GM21423 (cell line): ENCODE measurements at regions not wholly inside any gene's neighbourhood (a gene's known extent, or its start where the extent isn't known, plus 50 kb on each side); places are given as distances from the start of the nearest gene placed in this dataset.
"Not testable (repeated sequence)": the region's sequence is repeated elsewhere in the genome, so short reads cannot be mapped to it uniquely, and the experiment has no call there.

Source experiments
- ATAC-seq: cut with Tn5 transposase; IDR thresholded peaks from one replicate; pipeline ENCODE4 v1.9.1; 2021; ENCODE audit warnings: mild to moderate bottlenecking, moderate library complexity; ENCODE audit not compliant: unreplicated experiment

- no peak for ATAC-seq
Measured at GRCh38 chr2:43075054-43075593, 151.3 kb downstream of the ZFP36L2 start.

DNA sequence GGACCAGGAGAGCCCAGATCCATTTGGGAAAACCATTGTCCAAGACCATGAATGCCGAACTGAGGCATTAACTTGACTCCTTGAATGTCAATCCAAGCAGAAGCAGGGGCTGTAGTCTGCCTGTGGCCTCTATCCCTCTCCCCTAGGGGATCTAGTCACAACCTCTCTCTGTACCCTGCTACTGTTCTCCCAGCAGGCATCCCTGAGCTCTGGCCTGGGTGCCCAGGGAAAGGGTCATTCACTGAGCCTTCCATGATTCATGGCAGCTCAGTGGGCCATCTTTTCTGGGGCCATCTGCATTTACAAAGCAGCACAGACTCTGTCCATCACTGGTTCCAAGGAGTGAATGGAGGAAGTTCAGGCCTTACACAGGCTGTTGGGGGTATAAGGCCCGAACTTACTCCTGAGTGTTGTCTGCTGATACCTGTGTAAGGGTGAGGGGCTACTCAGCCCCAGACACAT lies 151.8 kb downstream of the ZFP36L2 start:
- ATAC-seq, result no peak

DNA sequence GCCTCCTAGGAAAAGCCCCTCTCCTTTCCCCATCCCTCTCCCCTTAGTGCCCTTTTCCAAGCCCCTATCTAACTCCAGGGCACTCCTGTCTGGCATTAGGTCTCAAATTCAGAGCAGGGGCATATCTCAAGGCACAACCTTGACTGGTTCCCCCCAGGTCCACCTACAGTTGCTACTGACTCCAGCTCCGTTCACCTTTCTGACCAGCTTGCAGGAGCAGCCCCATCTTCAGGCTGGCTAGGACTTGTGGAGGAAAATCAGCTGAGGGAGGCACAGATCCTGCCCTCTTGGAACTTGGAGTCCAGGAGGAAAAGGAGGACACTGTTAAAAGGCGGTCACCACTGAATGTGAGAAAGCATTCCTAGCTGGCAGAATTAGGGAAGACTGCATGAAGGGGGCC lies 152.4 kb downstream of the ZFP36L2 start:
- ATAC-seq, result no peak

GRCh38 chr2:43073401-43073825 lies 153.0 kb downstream of the ZFP36L2 start:
- no peak for ATAC-seq

DNA sequence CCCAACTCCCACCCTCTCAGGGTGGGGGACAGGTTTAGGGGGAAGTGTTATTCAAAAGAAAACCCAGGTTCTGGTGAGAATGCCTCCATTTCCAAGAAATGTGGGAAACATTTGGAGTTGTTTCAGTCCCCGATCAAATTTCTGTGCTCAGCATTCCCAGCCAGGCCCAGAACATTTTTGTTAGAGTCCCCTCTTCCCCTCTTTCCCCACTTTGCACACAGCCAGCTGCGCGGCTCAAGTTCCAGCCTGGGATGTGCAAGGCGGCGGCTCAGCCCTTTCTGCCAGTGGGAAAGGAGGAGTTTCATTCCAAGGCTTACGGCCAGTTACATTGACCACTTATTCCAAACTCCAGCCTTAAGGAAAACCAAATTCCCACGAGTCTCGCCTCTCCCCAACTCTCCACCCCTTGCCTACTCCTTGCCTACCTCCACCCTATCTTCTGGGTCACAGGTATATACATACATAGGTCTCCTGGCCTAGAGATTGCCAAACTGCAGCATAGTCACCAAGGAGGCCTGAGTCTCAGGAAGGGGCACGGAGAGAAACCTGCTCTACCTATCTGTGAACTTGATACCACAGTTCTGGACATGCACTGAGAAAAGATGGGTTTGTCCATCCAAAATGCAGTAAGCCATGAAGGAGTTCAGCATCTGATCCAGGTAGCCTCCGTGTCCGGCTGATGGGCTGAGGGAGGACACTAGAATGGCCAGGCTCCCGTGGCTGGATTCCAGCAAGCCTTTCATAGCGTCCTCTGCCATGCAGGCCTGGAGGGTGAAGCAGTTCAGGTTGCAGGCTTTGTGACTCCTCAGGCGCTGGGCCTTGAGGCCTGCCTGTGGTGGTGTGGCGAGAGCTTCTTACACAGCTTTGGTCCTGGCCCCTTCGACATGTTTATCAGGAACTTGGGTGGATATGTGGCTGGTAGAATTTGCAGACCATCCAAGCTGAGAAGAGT lies 154.5 kb downstream of the ZFP36L2 start:
- ATAC-seq, result no peak

DNA sequence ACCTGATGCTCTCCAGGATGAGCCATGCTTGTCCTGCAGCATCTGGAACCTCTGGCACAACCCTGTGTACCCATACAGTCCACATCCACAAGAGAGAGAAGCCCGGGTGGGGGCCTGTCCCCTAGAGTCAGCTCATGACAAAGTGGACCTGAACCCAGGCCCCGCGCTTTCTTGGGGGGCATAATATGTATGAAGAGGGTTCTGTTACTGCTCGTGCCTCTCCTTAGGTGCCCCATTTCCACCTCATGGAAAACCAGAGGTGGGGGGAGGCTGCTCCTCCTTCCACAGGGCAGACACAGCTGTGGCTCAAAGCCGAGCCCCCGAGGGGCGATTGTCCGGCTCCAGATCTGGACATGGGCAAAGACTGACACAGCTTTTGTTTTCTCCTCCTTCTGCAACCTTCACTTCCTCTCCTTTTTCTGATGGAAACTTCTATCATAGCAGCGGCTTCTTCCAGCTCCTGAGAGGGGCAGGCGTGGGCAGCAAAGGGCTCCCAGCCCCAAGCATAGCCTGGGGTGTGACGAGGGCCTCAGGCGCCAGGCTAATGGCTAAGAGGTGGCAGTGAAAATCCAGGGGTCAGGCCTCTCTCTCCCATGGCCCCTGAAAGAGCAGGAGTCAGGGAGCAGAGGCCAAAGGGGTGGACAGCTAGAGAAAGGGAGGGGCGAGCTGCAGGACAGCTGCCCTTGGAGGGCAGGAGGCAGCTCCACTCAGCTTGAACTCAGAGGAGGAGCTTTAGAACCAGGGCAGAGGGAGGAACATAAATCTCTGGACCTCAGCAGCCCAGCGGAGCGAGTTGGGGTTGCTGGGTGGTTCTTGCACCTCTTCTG lies 155.5 kb downstream of the ZFP36L2 start:
- ATAC-seq, result no peak

DNA sequence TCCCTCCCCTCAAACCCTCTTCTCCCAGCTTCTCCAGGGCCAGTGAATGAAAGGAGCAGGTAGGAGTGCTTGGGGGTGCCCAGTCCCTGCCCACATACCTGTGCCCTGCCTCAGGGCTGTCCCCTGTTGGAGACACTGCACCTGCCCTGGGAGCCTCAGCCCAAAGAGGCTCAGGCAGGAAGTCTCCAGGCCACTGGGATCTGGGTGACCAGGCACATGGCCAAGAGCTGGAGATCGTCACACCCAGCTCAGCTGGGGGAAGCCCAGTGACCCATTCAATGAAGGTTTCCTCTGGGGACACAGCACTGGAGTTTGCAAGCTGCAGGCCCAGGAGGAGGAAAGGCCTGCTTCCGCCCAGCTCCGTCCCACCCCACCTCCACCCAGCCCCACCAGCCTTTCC lies 156.4 kb downstream of the ZFP36L2 start:
- no peak for ATAC-seq

DNA sequence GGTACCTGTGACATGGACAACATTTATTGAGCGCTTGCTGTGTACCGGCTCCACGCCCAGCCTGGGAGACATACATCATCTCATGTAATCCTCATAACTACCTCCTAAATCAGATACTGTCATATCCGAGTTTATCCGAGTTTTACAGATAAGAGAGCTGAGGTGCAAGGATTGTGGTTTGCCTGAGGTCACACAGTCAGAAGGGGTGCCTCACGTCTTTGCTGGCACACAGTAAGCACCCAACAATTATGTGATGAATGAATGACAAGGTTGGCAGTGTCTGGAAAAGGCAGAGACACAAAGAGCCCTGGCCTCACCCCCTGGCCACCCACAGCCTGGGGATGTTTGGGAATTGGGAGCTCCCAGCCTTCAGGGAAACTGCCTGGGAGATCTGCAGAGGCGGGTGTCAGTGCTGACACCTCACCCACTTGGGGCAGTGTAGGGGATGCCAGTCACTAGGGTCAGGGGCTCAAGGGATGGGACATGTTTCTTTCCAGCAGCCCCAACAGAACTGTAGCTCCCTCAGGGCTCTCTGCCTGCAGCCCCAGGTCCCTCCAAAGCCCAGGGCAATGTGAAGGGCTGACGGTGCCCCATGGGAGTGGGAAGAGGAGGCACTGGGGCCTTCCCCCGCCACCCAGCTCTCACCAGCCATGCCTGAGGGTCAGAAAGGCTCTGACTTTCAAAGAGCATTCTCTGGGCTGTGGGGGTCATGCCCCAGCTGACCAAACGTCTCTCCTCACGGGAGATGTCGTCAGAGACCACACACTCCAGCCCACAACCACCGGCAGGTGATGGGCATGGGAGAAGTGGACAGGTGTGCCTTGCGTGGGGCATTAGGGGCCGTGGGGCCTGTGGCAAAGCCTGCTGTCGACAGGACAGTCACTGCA lies 157.5 kb downstream of the ZFP36L2 start:
- no peak for ATAC-seq

- ATAC-seq, result no peak
Measured at GRCh38 chr2:43068041-43068533, 158.3 kb downstream of the ZFP36L2 start.

DNA sequence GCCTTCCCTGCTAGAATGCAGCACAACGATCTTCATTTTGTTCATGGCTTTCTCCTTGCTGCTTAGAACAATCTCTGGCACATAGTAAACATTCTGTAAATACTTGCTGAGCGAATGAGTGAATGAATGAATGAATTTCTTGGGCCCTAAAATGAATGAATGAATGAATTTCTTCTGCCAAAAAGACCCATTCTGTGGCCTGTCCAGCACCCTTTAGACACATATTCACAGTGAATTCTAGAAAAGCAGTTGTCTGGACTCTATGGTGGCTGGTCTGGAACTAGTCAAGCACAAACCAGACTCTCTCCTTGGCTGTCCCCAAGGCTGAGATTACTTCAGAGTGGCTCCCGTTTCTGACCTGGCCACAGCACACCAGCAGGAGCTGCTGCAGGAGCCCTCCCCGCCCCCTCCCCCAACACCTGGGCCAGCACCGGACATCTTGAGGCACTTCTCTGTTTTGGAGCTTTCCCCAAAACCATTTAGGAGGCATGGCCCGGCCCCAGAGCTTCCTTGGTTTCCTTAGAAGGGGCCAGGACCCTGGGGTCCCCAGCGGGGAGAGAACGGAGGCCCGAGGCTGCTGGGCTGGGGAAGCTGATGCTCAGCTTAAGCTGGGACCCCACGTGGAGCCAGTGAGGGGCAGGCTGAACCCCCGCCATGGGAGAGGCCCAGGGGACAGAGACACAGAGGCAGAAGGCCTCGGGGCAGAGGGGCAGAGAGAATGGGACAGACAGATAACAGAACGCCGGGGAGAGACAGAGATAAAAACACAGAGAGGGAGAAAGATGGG lies 159.0 kb downstream of the ZFP36L2 start:
- no peak for ATAC-seq

- not testable (repeated sequence) for ATAC-seq
Measured at GRCh38 chr2:43066541-43067253, 159.7 kb downstream of the ZFP36L2 start.

- ATAC-seq, result no peak
Measured at GRCh38 chr2:43065871-43066270, 160.5 kb downstream of the ZFP36L2 start.

DNA sequence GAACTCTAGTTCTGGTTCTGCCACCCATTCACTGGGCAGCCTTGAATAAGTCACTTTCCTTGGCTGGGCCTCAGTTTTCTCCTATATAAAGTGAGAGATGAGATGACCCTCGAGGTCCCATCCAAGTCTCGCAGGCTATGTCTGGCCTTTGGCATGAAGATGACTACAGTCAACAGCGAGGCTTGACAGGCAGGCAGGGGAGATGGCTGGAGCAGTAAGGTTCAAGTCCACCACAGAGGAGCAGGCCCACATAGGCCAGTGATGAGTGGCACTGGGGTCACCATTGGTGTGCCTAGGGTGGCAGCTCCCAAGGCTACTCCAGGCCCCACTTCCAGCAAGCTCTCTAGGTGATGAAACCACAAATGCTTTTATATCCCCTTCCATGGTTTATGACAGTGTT lies 161.4 kb downstream of the ZFP36L2 start:
- no peak for ATAC-seq

GRCh38 chr2:43063096-43063495 lies 163.3 kb downstream of the ZFP36L2 start:
- ATAC-seq, result not testable (repeated sequence)

GRCh38 chr2:43062058-43062457 lies 164.3 kb downstream of the ZFP36L2 start:
- ATAC-seq, result no peak

- ATAC-seq, result no peak
Measured at GRCh38 chr2:43060390-43061016, 165.9 kb downstream of the ZFP36L2 start.

DNA sequence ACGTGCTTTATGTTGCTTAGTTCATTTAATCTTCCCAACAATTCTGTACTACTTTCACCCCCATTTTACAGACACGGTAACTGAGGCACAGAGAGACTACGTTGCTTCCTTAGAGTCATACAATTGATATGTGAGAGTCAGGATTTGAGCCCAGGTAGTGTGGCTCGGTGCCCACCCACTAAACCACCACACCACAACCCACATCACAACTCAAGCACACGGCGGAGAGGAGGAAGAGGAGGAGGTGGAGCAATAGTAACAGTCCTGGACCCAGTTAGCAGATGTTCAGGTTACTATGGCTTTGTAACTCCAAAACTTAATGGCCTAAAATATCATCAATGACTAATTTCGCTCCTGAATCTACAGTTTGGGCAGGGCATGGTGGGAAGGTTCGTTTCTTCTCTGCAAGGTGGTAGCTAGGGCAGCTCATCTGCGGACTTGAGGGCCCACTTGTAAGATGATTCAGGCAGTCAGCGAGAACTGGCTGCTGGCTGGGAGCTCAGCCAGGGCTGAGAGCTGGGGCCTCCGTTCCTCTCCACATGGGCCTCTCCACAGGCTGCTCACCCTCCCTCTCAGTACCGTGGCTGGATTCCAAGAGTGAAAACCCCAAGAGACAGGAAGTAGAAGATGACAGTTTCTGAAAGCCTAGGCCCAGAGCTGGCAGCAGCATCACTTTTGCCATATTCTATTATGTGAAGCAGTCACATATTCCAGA lies 167.1 kb downstream of the ZFP36L2 start:
- peak; percentile 72 for ATAC-seq

DNA sequence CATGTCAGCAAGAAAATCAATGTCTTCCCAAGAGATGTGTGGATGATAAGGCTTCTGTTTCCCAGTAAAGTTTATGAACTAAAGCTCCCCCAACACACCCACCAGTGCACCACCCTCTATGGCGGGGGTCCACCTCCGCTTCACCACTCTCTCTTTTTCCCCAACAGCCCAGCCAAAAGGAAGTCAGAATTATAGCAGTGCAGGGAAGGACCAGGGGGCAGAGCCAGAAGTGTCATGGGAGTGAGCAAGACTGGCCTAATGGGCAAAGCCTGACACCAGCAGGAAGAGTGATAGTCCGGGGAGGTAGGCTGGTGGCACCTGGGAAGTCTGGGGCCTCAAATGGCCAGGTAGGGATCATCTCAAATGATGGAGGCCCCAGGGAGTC lies 167.7 kb downstream of the ZFP36L2 start:
- ATAC-seq, result no peak
